ENCODE measurements at regions not wholly inside any gene's neighbourhood (a gene's known extent, or its start where the extent isn't known, plus 50 kb on each side); places are given as distances from the start of the nearest gene placed in this dataset.

GRCh38 chr15:39330061-39330460 lies 250.8 kb upstream of the THBS1 start:
- no peak for DNase-seq

- DNase-seq: no peak
Observed at GRCh38 chr15:39331584-39331983, 249.3 kb upstream of the THBS1 start.

GRCh38 chr15:39332846-39333245 lies 248.0 kb upstream of the THBS1 start:
- no peak for DNase-seq

DNA sequence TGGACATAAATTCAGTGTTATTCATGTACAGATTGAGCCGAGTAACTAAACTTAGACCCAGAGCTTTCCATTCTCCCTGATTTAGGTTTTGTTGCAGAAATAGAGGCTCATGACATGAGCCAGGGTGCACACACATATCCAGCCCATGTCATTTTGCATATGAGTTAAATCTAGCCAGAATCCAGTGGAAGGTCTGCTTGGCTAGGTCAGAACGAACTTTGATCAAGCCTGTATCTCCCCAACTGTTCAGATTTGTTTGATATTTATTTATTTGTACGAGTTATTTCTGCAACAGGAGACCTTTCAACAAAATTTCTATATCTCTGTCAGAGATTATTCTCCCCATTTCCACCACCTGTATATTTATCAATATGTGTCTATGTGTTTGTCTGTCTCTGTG lies 247.5 kb upstream of the THBS1 start:
- DNase-seq: no peak

- no peak for DNase-seq
Observed at GRCh38 chr15:39333896-39334295, 247.0 kb upstream of the THBS1 start.

- DNase-seq: no peak
Observed at GRCh38 chr15:39336926-39337325, 244.0 kb upstream of the THBS1 start.

DNA sequence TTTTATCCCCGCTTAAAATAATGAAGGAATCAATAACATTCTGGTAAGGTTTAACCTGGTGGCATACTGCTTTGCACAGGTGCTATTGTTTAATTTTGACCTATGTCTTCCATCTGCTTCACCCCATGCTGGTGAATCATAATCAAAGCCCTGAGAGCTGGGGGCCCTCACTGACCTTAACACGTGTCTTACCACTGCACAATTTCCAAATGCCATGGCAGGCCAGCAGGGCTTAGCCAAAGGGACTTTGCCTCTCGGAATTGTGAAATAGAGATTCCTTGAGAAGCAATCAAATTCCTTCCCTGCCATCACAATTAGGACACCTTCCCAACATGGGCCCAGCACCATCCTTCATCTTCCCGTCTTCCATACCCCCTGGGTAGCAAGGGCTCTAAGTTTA lies 242.6 kb upstream of the THBS1 start:
- DNase-seq: no peak

DNA sequence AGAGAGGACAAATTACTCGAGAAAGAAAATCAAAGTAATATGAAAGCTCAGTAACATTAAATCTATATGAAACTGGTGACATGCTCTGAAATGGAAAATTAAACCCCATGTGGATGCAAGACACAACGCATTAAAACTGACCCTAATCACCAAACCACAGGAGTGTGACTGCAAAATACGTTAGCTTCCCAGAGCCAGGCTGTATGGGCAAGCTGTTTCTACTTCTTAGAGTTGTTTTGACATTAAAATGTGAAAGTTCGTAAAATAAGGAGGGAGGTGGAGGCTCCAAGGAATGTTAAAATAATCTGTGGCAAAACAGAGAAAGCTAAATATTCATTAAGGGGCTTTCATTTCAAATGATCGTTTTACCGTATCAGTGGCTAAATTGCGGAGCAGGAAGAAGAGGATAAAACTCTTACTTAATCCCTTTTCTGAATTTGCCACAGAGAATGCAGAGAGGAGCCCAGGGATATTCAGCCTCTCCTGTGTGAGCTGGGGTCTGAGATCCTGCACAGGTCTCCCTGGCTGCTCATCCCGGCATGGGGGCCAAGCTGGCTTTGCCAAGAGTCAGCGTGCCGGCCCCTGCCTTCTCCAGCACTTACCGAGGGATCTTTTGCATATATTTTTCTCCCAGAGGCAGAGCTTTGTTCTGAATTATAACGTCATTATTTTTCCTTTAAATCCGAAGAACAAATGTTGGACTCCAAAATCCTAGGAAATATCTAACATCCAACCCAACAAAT lies 239.8 kb upstream of the THBS1 start:
- no peak for DNase-seq

DNA sequence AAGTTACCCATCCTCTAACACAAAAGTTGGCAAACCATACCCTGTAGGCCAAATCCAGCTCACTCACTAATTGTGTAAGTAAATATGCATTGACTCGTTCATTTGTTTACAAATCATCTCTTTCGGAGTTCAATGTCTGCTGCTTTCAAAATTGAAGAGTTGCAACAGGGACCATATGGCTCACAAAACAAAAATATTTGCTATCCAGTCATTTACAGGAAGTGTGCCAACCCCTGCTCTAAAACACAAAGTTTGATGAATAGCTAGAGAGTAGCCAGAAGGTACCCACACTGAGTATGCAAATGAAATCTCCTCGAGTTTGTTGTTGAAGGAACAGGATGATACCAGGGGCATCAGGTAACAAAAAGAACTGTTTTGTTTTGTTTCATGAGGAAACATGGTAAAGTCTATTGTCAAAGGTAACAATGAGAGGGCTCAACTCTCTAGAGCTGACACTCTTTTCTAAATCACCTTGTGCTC lies 236.2 kb upstream of the THBS1 start:
- DNase-seq: no peak

GRCh38 chr15:39345176-39345575 lies 235.7 kb upstream of the THBS1 start:
- DNase-seq: no peak

DNA sequence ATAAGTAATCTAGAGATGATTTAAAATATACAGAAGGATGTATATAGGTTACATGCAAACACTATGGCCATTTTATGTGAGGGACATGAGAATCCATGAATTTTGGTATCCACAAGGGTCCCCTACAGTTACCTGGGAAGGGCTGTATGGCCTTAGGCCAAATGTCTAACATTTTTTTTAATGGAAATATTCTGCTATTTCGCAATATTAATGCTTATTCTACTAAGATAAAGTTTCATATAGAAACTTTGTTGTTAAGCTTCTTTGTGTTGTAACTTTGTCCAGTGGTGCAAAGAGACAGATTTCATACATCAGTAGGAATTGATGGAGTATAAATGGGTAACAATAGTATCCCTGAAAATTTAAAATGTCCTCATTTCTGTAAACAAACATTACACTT lies 233.4 kb upstream of the THBS1 start:
- DNase-seq: no peak

GRCh38 chr15:39350785-39351184 lies 230.1 kb upstream of the THBS1 start:
- no peak for DNase-seq

DNA sequence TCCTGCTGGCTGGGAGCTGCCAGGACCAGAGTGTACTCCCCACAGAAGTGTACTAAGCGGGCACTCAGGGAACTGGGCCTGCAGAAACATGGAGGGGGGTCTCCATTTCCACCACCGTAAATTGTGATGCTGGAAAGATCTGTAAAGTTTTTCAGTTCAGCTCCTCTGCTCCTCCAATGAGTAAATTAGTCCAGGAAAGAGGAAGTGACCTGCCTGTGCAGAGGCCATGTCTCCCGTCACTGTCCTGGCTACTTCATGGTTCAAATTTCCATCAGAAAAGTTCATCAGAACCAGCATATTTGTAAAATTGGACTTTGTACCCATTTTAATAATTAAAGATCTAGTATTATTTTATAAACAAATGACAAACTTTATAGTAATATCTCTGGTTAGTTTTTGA lies 226.7 kb upstream of the THBS1 start:
- DNase-seq: no peak

- no peak for DNase-seq
Observed at GRCh38 chr15:39357480-39358268, 223.2 kb upstream of the THBS1 start.

DNA sequence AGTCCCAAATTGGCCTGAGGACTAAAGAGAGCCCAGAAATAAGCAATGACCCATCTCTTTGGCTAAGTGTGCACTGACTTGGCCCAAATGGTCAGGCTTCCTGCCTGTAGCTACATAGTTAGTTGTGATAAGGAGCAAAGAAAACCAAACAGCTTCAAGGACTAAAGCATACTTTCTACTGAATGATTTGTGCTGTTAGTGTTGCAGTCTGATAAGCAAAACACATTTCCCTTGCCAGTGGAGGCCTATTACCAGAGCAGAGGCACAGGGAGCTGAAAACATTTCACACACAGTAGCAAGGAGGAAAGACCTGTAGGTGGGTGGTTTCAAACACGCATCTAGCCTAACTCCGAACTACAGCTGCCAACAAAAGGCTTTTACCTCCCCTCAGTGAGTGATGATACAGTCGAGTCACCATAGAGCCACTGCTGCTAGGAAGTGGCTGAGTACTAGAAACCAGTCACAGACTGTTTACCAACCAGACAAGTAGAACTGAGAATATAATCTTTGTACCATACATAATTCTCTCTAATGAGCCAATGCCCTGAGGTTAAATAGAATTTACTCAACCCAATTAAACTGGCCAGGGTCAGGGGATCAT lies 222.3 kb upstream of the THBS1 start:
- no peak for DNase-seq

GRCh38 chr15:39359771-39360170 lies 221.1 kb upstream of the THBS1 start:
- no peak for DNase-seq

GRCh38 chr15:39360452-39360851 lies 220.4 kb upstream of the THBS1 start:
- no peak for DNase-seq

GRCh38 chr15:39361497-39361896 lies 219.4 kb upstream of the THBS1 start:
- no peak for DNase-seq

DNA sequence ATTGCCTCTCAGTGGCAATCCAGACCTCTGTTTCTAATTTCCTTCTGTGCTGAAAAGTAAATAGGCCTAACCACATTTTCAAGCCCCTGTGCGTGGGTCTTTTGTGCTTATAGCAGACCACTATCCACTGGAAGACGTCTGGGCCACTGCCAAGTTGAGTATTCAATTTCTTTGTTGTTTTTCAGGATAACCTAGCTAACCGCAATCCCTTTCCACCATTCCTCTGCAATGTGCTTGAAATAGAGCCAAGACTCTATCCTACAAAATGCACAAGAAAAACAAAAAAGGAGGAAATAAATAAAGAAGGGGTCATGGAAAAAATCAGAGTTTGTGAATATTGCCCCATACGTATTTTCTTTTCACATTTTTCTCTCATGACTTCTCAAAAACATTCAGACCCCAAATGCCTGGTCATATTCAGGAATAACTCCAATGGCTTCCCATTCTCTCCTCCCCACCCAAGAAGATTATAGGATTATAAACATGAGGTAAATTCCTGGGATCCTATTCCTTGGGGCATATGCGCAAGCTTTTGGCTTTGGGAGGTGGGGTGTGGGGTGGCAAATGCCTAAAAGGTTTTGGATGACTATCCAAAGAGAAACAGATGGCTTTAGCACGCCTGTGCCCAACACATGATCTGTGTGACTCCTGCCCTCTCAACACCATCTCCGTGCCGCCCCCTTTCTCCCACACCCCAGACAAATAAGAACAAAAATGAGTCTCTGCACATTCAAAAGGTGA lies 217.9 kb upstream of the THBS1 start:
- no peak for DNase-seq

GRCh38 chr15:39363761-39364586 lies 216.9 kb upstream of the THBS1 start:
- no peak for DNase-seq

DNA sequence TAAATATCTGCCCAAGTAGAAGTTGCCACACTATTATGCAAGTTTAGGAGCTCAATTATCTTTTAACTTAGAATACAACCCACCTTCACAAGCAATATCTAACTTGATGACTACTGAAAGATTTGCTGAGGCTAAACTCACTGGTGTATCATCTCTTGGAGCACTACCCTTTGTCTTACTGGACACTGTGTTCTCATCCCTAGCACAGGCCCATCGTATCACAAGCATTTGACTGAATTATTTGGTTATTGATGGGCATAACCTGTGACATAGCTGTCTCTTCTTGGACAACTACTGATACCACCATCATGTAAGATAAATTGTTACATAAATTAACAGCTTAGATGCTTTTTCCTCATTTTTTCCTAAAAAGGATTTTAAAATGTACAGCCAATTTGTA lies 216.2 kb upstream of the THBS1 start:
- DNase-seq: no peak

- no peak for DNase-seq
Observed at GRCh38 chr15:39365161-39365560, 215.7 kb upstream of the THBS1 start.

Measured in 8988T (cell line).